CD4-positive, alpha-beta memory T cell (primary cell): ENCODE measurements at regions not wholly inside any gene's neighbourhood (a gene's known extent, or its start where the extent isn't known, plus 50 kb on each side); places are given as distances from the start of the nearest gene placed in this dataset.

ENCODE experiments used
- CTCF ChIA-PET: fragments of 350-600 bp; sonication (Branson Sonifier 250); formaldehyde crosslinking; loops from one replicate; lab custom pipeline; 2021; ENCODE audit warnings: inconsistent platforms; ENCODE audit not compliant: partially characterized antibody; lab: Charles Lee
- POLR2A ChIA-PET: fragments of 350-600 bp; sonication (Branson Sonifier 250); formaldehyde crosslinking; loops from one replicate; lab custom pipeline; 2021; ENCODE audit not compliant: partially characterized antibody; lab: Charles Lee
- DNase-seq, 5 donors: peaks; one replicate each; pipeline versions ENCODE4 v3.0.0 to v3.0.0-alpha.2; 2020 to 2022; ENCODE audit warnings: mixed read lengths in 1 of 5
- H3K27ac ChIP-seq: one replicate; pipeline ENCODE4 v1.7.0; 2013; ENCODE audit warnings: low read depth, low read length
- H3K27me3 ChIP-seq: 2 replicates; pipeline ENCODE4 v1.7.0; 2013; ENCODE audit warnings: mild to moderate bottlenecking, low read length, moderate library complexity; ENCODE audit not compliant: insufficient read depth
- H3K36me3 ChIP-seq: 2 replicates; pipeline ENCODE4 v1.7.0; 2013; ENCODE audit warnings: mild to moderate bottlenecking, low read length, moderate library complexity; ENCODE audit not compliant: insufficient read depth
- H3K4me1 ChIP-seq: 2 replicates; pipeline ENCODE4 v1.7.0; 2013; ENCODE audit warnings: mild to moderate bottlenecking, low read length, moderate library complexity; ENCODE audit not compliant: insufficient read depth
- H3K4me3 ChIP-seq, 2 donors: one replicate each; pipeline ENCODE4 v1.7.0; 2013; ENCODE audit warnings: low read length in 2 of 2, mild to moderate bottlenecking in 1 of 2
- H3K9me3 ChIP-seq, 2 donors: one replicate each; pipeline ENCODE4 v1.7.0; 2013; ENCODE audit warnings: low read length in 2 of 2, control low read depth in 1 of 2; ENCODE audit not compliant: control insufficient read depth in 1 of 2
- H3K27ac Mint-ChIP-seq, 7 donors: one replicate each; pipeline ENCODE4 v1.8.0; 2020 to 2021; ENCODE audit warnings: mixed read lengths in 7 of 7, mild to moderate bottlenecking in 6 of 7, inconsistent platforms in 3 of 7, moderate library complexity in 3 of 7
- H3K27me3 Mint-ChIP-seq, 2 donors: one replicate each; pipeline ENCODE4 v1.8.0; 2020 to 2021; ENCODE audit warnings: mixed read lengths in 2 of 2
- H3K36me3 Mint-ChIP-seq, 2 donors: one replicate each; pipeline ENCODE4 v1.8.0; 2020 to 2021; ENCODE audit warnings: mixed read lengths in 2 of 2, inconsistent platforms in 1 of 2, mild to moderate bottlenecking in 1 of 2
- H3K4me1 Mint-ChIP-seq, 4 donors: one replicate each; pipeline ENCODE4 v1.8.0; 2020 to 2021; ENCODE audit warnings: mixed read lengths in 4 of 4, mild to moderate bottlenecking in 1 of 4
- H3K4me3 Mint-ChIP-seq, 8 donors: one replicate each; pipeline ENCODE4 v1.8.0; 2020 to 2021; ENCODE audit warnings: mixed read lengths in 8 of 8, mild to moderate bottlenecking in 7 of 8, moderate library complexity in 6 of 8, inconsistent platforms in 3 of 8
- H3K9me3 Mint-ChIP-seq, 8 donors: one replicate each; pipeline ENCODE4 v1.8.0; 2020 to 2021; ENCODE audit warnings: mixed read lengths in 8 of 8, mild to moderate bottlenecking in 5 of 8, inconsistent platforms in 3 of 8, moderate library complexity in 1 of 8
- intact Hi-C: fragments of 100-400 bp; cut with micrococcal nuclease; formaldehyde crosslinking; loops from one replicate; pipeline ENCODE4 v1.15.1; 2023

DNA sequence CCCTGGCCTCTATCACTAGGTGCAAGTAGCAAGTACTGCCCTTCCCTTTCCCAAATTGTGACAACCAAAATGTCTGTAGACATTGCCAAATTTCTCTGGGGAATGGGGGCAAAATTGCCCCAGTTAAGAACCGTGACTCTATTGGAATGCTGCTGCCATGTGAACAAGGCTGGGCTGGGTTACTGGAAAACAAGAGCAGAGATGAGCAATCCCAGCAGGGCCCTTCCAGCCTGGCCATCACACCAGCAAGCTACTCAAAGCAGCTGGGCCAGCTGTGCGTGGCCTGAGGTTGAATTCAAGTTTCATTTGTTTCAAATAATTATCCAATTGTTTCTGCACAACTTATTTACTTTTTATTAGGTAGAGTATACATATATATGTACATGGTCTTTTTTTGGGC, 103.4 kb upstream of the PKP2 start:
- no peak overlapping the region for H3K27ac Mint-ChIP-seq
- DNase-seq = no peak
- no peaks in the 10 kb centered on the region for H3K27me3 Mint-ChIP-seq
- H3K4me1 ChIP-seq = no peaks in the 10 kb centered on the region
- H3K4me3 Mint-ChIP-seq = no peak overlapping the region
- intact Hi-C loops = no loop called here
- H3K4me3 ChIP-seq = no peak overlapping the region
- no peaks in the 10 kb centered on the region for H3K9me3 ChIP-seq
- no peak overlapping the region for H3K27ac ChIP-seq
- H3K9me3 Mint-ChIP-seq = peaks cover 0 to 5% (median 1%) of the 10 kb centered on the region in 8 donors
- CTCF ChIA-PET = no interaction called here
- H3K36me3 ChIP-seq = no peaks in the 10 kb centered on the region
- H3K4me1 Mint-ChIP-seq = no peaks in the 10 kb centered on the region
- H3K27me3 ChIP-seq = no peaks in the 10 kb centered on the region
- POLR2A ChIA-PET = no interaction called here
- H3K36me3 Mint-ChIP-seq = no peaks in the 10 kb centered on the region

DNA sequence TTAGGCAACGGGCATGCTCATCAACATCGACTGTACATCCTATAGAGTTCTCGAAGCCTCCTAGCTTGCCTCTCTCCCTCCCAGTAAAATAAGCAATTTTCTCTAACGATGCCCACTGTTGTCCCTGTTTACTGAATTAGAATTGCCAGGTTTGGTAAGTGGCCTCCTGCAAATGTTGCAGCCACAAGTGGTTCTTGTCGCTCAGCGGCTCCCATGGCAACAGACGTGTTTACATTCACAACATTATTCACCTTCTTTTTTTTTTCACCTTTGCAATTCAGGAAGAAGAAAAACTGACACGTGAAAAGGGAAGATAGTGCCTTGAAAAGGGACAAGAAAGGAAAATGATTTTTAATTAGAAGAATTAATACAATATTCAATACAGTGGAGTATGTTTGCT, 100.9 kb upstream of the PKP2 start:
- Mint-ChIP-seq H3K27ac (no peak overlapping the region), H3K4me1 (no peaks in the 10 kb centered on the region), H3K36me3 (no peaks in the 10 kb centered on the region), H3K4me3 (no peak overlapping the region), H3K9me3 (peaks cover 0 to 5% (median 0%) of the 10 kb centered on the region in 8 donors), H3K27me3 (no peaks in the 10 kb centered on the region)
- Histone ChIP-seq H3K4me3 (no peak overlapping the region), H3K27ac (no peak overlapping the region), H3K27me3 (no peaks in the 10 kb centered on the region), H3K4me1 (no peaks in the 10 kb centered on the region), H3K9me3 (no peaks in the 10 kb centered on the region), H3K36me3 (no peaks in the 10 kb centered on the region)
- CTCF ChIA-PET = no interaction called here
- POLR2A ChIA-PET = no interaction called here
- intact Hi-C loops = no loop called here
- no peak for DNase-seq

DNA sequence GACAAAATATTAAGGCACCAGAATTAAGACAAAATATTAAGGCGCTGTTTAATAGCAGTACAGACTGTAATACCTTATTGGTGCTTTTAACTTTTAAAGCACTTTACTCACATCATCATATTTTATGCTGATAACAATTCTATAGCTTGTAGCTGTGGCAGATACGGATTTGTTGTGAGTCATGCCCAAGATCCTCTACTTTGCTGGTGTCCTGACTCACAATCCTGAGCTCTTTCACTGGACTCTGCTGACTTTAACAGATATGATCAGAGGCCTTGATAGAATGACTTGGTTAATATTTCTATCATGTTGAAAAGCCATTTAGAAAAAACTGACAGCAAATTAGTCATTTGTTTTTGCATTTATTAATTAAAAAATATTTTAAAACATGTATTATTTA, 99.0 kb upstream of the PKP2 start:
- ChIA-PET CTCF (no interaction called here), POLR2A (no interaction called here)
- Mint-ChIP-seq H3K4me1 (no peaks in the 10 kb centered on the region), H3K27ac (no peak overlapping the region), H3K9me3 (peaks cover 0 to 5% (median 0%) of the 10 kb centered on the region in 8 donors), H3K27me3 (no peaks in the 10 kb centered on the region), H3K4me3 (no peak overlapping the region), H3K36me3 (no peaks in the 10 kb centered on the region)
- intact Hi-C loops = no loop called here
- no peak for DNase-seq
- no peaks in the 10 kb centered on the region for H3K9me3 ChIP-seq
- no peaks in the 10 kb centered on the region for H3K27me3 ChIP-seq
- H3K36me3 ChIP-seq = no peaks in the 10 kb centered on the region
- no peak overlapping the region for H3K27ac ChIP-seq
- H3K4me3 ChIP-seq = no peak overlapping the region
- H3K4me1 ChIP-seq = no peaks in the 10 kb centered on the region

DNA sequence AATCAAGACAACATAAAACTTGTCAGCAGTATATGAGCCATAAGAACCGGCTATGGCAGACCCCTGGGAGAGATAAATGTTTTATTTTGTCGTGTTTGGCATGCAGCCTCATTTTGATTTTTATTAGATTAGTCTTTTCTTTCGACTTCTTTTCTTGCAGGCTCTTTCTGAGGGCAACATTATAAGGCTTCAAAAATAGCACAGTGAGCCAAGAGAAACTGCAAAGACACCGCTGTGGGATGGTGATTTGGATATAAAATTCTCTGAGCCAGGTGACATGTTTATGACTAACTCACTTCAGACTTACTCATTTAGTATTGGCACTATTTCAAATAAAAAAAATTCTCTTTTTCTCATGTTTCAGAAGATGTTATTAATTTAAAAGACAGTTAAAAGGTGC, 96.8 kb upstream of the PKP2 start:
- Mint-ChIP-seq H3K36me3 (no peaks in the 10 kb centered on the region), H3K27me3 (no peaks in the 10 kb centered on the region), H3K4me1 (no peaks in the 10 kb centered on the region), H3K27ac (no peak overlapping the region), H3K9me3 (peaks cover 0 to 2% (median 0%) of the 10 kb centered on the region in 8 donors), H3K4me3 (no peak overlapping the region)
- Histone ChIP-seq H3K36me3 (no peaks in the 10 kb centered on the region), H3K27ac (no peak overlapping the region), H3K9me3 (no peaks in the 10 kb centered on the region), H3K27me3 (no peaks in the 10 kb centered on the region), H3K4me1 (no peaks in the 10 kb centered on the region), H3K4me3 (no peak overlapping the region)
- intact Hi-C loops = no loop called here
- DNase-seq = no peak
- CTCF ChIA-PET = no interaction called here
- POLR2A ChIA-PET = no interaction called here

DNA sequence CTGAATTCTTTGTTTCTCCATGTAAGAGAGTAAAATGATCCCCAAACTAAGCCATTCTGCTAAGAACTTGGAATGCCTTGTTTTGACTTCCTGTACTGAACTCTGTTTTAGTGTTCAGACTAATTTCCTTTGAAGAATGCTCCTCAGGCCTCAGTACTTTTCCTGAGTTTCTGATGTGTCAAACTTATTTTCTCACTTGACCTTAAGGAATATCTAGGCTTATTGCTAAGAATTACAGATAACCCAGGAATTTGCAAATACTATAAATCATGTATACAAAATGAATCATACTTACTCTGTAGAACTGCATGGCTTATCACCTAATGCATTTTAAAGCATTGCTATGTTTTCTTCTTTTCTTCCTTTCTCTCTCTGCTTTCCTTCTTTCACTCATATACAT, 93.1 kb upstream of the PKP2 start:
- Histone ChIP-seq H3K27me3 (no peaks in the 10 kb centered on the region), H3K36me3 (no peaks in the 10 kb centered on the region), H3K4me3 (no peak overlapping the region), H3K9me3 (no peaks in the 10 kb centered on the region), H3K27ac (no peak overlapping the region), H3K4me1 (no peaks in the 10 kb centered on the region)
- intact Hi-C loops = no loop called here
- Mint-ChIP-seq H3K9me3 (peaks cover 0 to 4% (median 0%) of the 10 kb centered on the region in 8 donors), H3K27ac (no peak overlapping the region), H3K36me3 (no peaks in the 10 kb centered on the region), H3K4me3 (no peak overlapping the region), H3K4me1 (no peaks in the 10 kb centered on the region), H3K27me3 (no peaks in the 10 kb centered on the region)
- POLR2A ChIA-PET = no interaction called here
- no peak for DNase-seq
- CTCF ChIA-PET = no interaction called here

DNA sequence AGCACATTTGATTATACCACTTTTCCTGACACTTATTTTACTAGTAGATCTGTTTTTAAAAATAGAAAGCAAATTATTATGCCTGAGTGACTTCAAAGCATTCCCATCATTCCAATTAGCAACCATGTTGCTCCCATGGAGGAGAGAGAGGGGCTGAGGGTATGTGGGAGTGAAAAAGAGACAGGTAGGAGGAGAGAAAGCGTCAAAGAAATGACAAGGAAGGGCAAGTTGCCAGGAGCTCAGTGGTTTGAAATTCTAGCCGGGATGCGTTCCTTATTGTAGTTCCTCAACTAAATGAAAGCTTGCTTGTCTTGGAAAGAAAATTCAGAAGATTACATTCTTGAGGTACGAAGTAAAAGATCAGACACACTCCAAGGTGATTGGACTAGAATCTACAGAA, 92.4 kb upstream of the PKP2 start:
- no peak overlapping the region for H3K4me3 Mint-ChIP-seq
- ChIA-PET POLR2A (no interaction called here), CTCF (no interaction called here)

DNA sequence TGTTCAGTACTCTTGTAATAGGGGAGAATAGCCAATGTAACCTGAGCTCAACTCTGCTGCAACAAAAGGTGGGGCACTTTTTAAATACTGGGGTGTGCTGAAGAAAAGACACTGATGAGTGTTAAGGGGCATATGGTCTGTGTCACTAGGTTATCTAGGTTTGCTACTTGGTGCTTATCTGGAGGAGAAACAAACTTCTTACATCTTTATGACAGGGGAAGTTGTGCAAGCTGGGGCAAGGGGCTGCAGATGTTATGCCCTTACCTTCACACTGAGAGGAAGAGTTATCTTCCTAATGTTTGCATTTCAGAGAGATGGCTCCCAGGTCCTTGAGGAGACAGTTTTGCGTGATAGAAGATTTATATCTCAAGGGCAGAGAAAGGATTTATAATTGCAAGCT, 90.9 kb upstream of the PKP2 start:
- ChIA-PET CTCF (no interaction called here), POLR2A (no interaction called here)
- H3K36me3 ChIP-seq = no peaks in the 10 kb centered on the region
- no peak overlapping the region for H3K4me3 ChIP-seq
- no peaks in the 10 kb centered on the region for H3K4me1 Mint-ChIP-seq
- DNase-seq = no peak
- no peaks in the 10 kb centered on the region for H3K27me3 Mint-ChIP-seq
- H3K36me3 Mint-ChIP-seq = no peaks in the 10 kb centered on the region
- intact Hi-C loops = no loop called here
- H3K27ac ChIP-seq = no peak overlapping the region
- H3K27me3 ChIP-seq = no peaks in the 10 kb centered on the region
- no peak overlapping the region for H3K27ac Mint-ChIP-seq
- H3K4me3 Mint-ChIP-seq = no peak overlapping the region
- H3K4me1 ChIP-seq = no peaks in the 10 kb centered on the region
- peaks cover 0 to 6% (median 0%) of the 10 kb centered on the region in 8 donors for H3K9me3 Mint-ChIP-seq
- no peaks in the 10 kb centered on the region for H3K9me3 ChIP-seq

More for the DNA sequence above, 92.4 kb upstream of the PKP2 start:
- Mint-ChIP-seq H3K9me3 (peaks cover 0 to 6% (median 0%) of the 10 kb centered on the region in 8 donors), H3K27me3 (no peaks in the 10 kb centered on the region), H3K36me3 (no peaks in the 10 kb centered on the region), H3K27ac (no peak overlapping the region), H3K4me1 (no peaks in the 10 kb centered on the region)
- H3K27me3 ChIP-seq = no peaks in the 10 kb centered on the region
- H3K4me1 ChIP-seq = no peaks in the 10 kb centered on the region
- intact Hi-C loops = no loop called here
- no peak overlapping the region for H3K27ac ChIP-seq
- no peak overlapping the region for H3K4me3 ChIP-seq
- no peaks in the 10 kb centered on the region for H3K9me3 ChIP-seq
- H3K36me3 ChIP-seq = no peaks in the 10 kb centered on the region
- DNase-seq = no peak

DNA sequence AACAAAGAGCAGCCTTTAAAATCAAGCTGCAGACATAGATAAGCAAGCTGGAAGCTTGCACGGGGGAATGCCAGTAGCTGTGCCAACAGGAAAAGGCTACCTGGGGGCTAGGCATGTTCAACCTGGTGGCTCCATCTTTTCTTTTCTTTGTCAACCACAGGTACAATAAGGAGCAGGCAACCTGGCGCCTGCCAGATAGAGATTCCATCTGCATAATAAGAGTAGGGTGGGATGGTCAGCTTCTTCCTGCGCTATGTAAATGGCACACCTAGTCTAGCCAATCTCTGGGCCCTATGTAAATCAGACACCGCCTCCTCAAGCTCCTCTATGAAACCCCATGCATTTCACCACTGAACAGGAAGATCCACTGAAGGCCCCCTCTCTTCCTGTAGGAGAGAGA, 87.4 kb upstream of the PKP2 start:
- Histone ChIP-seq H3K9me3 (no peaks in the 10 kb centered on the region), H3K36me3 (no peaks in the 10 kb centered on the region), H3K27ac (no peak overlapping the region), H3K4me1 (no peaks in the 10 kb centered on the region), H3K4me3 (no peak overlapping the region), H3K27me3 (no peaks in the 10 kb centered on the region)
- Mint-ChIP-seq H3K27ac (no peak overlapping the region), H3K36me3 (no peaks in the 10 kb centered on the region), H3K9me3 (peaks cover 0 to 6% (median 0%) of the 10 kb centered on the region in 8 donors), H3K27me3 (peaks cover 0 to 2% of the 10 kb centered on the region in 2 donors), H3K4me3 (no peak overlapping the region), H3K4me1 (no peaks in the 10 kb centered on the region)
- intact Hi-C loops = no loop called here
- POLR2A ChIA-PET = no interaction called here
- CTCF ChIA-PET = no interaction called here
- DNase-seq = no peak
